SU-DHL-6 (cell line): ENCODE measurements at regions not wholly inside any gene's neighbourhood (a gene's known extent, or its start where the extent isn't known, plus 50 kb on each side); places are given as distances from the start of the nearest gene placed in this dataset.

Source experiments
- H2AFZ ChIP-seq: fragments of 200-600 bp; sonication (generic); 2 replicates; pipeline ENCODE4 v1.6.1; 2014; ENCODE audit warnings: low read depth, mild to moderate bottlenecking, moderate library complexity, mixed read lengths, antibody characterized with exemption, low read length; ENCODE audit not compliant: severe bottlenecking
- H3F3A ChIP-seq: fragments of 200-600 bp; shearing (Covaris generic); 2 replicates; pipeline ENCODE4 v1.6.0; 2016; ENCODE audit warnings: antibody characterized with exemption, mild to moderate bottlenecking; ENCODE audit not compliant: insufficient read depth
- H3K27ac ChIP-seq: fragments of 200-600 bp; sonication (generic); 2 replicates; pipeline ENCODE4 v1.5.1; 2016; ENCODE audit warnings: low read depth, mild to moderate bottlenecking, low read length, moderate library complexity, mixed read lengths
- H3K27me3 ChIP-seq: fragments of 200-600 bp; sonication (generic), shearing (Covaris generic); 2 replicates; pipeline ENCODE4 v1.6.0; 2014; ENCODE audit warnings: mild to moderate bottlenecking, low read length
- H3K36me3 ChIP-seq: fragments of 200-600 bp; sonication (generic); 2 replicates; pipeline ENCODE4 v1.6.1; 2014; ENCODE audit warnings: mild to moderate bottlenecking, low read length, mixed read lengths
- H3K4me2 ChIP-seq: fragments of 300-600, 200-600 bp; shearing (Covaris generic), sonication (generic); 2 replicates; pipeline ENCODE4 v1.6.0; 2014; ENCODE audit warnings: low read length, low read depth, mild to moderate bottlenecking; ENCODE audit not compliant: poor library complexity, severe bottlenecking
- H3K4me3 ChIP-seq: fragments of 200-600 bp; sonication (generic); 2 replicates; pipeline ENCODE4 v1.5.1; 2014; ENCODE audit warnings: antibody characterized with exemption, low read length, mild to moderate bottlenecking, mixed read lengths; ENCODE audit not compliant: insufficient read depth, poor library complexity, severe bottlenecking
- H3K79me2 ChIP-seq: fragments of 200-600 bp; sonication (generic); 2 replicates; pipeline ENCODE4 v1.6.1; 2014; ENCODE audit warnings: mild to moderate bottlenecking, low read length, moderate library complexity; ENCODE audit not compliant: insufficient read depth
- H3K9ac ChIP-seq: fragments of 200-600 bp; sonication (generic); 2 replicates; pipeline ENCODE4 v1.7.0; 2014; ENCODE audit warnings: mild to moderate bottlenecking, low read length
- H3K9me2 ChIP-seq: fragments of 200-600 bp; sonication (generic); replicated peaks from 2 replicates; pipeline ENCODE4 v1.6.1; 2014; ENCODE audit warnings: low read length; ENCODE audit not compliant: insufficient read depth
- H3K9me3 ChIP-seq: fragments of 200-600 bp; sonication (generic); 2 replicates; pipeline ENCODE4 v1.6.1; 2014; ENCODE audit warnings: low read length, mixed read lengths; ENCODE audit not compliant: insufficient read depth
- H4K20me1 ChIP-seq: fragments of 200-600 bp; sonication (generic); 2 replicates; pipeline ENCODE4 v1.6.1; 2014; ENCODE audit warnings: low read depth, mild to moderate bottlenecking, antibody characterized with exemption, low read length, moderate library complexity, mixed read lengths
- CTCF ChIP-seq: fragments of 200-600 bp; sonication (generic); IDR thresholded peaks from one replicate; pipeline ENCODE4 v1.5.1; 2017; ENCODE audit warnings: antibody characterized with exemption, mild to moderate bottlenecking, low read length, moderate library complexity; ENCODE audit not compliant: insufficient read depth, poor library complexity, severe bottlenecking
- EZH2phosphoT487 ChIP-seq: fragments of 200-600 bp; sonication (generic), shearing (Covaris generic); conservative IDR thresholded peaks from 2 replicates; pipeline ENCODE4 v1.6.1; 2018; ENCODE audit warnings: mild to moderate bottlenecking, antibody characterized with exemption, low read length, moderate library complexity, mixed read lengths

GRCh38 chr14:94679937-94680861 lies 68.0 kb downstream of the SERPINA3 start:
- TF ChIP-seq EZH2phosphoT487 (no peak), CTCF (no peak)
- H3K27ac ChIP-seq, result no peak overlapping the region

GRCh38 chr14:94679106-94679810 lies 67.1 kb downstream of the SERPINA3 start:
- no peak overlapping the region for H3K4me3 ChIP-seq
- no peaks in the 10 kb centered on the region for H3F3A ChIP-seq
- no peak overlapping the region for H3K4me2 ChIP-seq
- H3K36me3 ChIP-seq, result no peaks in the 10 kb centered on the region
- TF ChIP-seq CTCF, result no peak
- TF ChIP-seq EZH2phosphoT487, result no peak
- no peaks in the 10 kb centered on the region for H3K79me2 ChIP-seq
- H4K20me1 ChIP-seq, result no peaks in the 10 kb centered on the region
- H3K9ac ChIP-seq, result no peak overlapping the region
- no peaks in the 10 kb centered on the region for H3K27me3 ChIP-seq
- H3K9me3 ChIP-seq, result no peaks in the 10 kb centered on the region
- H3K27ac ChIP-seq, result no peak overlapping the region
- H3K9me2 ChIP-seq, result no peaks in the 10 kb centered on the region
- no peak overlapping the region for H2AFZ ChIP-seq

More at GRCh38 chr14:94679937-94680861, 68.0 kb downstream of the SERPINA3 start:
- Histone ChIP-seq H3K79me2 (no peaks in the 10 kb centered on the region), H3K9me2 (no peaks in the 10 kb centered on the region), H3F3A (no peaks in the 10 kb centered on the region), H3K9me3 (no peaks in the 10 kb centered on the region), H3K9ac (no peak overlapping the region), H3K36me3 (no peaks in the 10 kb centered on the region), H4K20me1 (no peaks in the 10 kb centered on the region), H3K4me3 (no peak overlapping the region), H3K4me2 (no peak overlapping the region), H3K27me3 (no peaks in the 10 kb centered on the region), H2AFZ (no peak overlapping the region)

GRCh38 chr14:94677747-94678146 lies 65.6 kb downstream of the SERPINA3 start:
- Histone ChIP-seq H3K9ac (no peak overlapping the region), H3K4me3 (no peak overlapping the region), H3F3A (no peaks in the 10 kb centered on the region), H3K4me2 (no peak overlapping the region), H3K27me3 (no peaks in the 10 kb centered on the region), H3K9me2 (no peaks in the 10 kb centered on the region), H4K20me1 (no peaks in the 10 kb centered on the region), H3K79me2 (no peaks in the 10 kb centered on the region), H3K9me3 (no peaks in the 10 kb centered on the region), H3K36me3 (no peaks in the 10 kb centered on the region), H3K27ac (no peak overlapping the region), H2AFZ (no peak overlapping the region)
- TF ChIP-seq CTCF, result no peak
- TF ChIP-seq EZH2phosphoT487, result no peak
